GM06990 (cell line): ENCODE measurements at regions not wholly inside any gene's neighbourhood (a gene's known extent, or its start where the extent isn't known, plus 50 kb on each side); places are given as distances from the start of the nearest gene placed in this dataset.

Experiments used
- DNase-seq: peaks from one replicate; pipeline ENCODE4 v3.0.0-alpha.2; 2011; ENCODE audit not compliant: insufficient read length; ENCODE audit errors: extremely low read depth
- H3K27me3 ChIP-seq: replicated peaks from 2 replicates; pipeline ENCODE4 v1.6.0; 2011; ENCODE audit warnings: low read length; ENCODE audit not compliant: control insufficient read depth, insufficient read depth
- H3K36me3 ChIP-seq: 2 replicates; pipeline ENCODE4 v1.5.1; 2011; ENCODE audit warnings: low read length; ENCODE audit not compliant: control insufficient read depth, insufficient read depth
- H3K4me3 ChIP-seq: replicated peaks from 2 replicates; pipeline ENCODE4 v1.5.1; 2011; ENCODE audit warnings: low read depth, mild to moderate bottlenecking, control low read depth, low read length
- CTCF ChIP-seq: IDR thresholded peaks from 2 replicates; pipeline ENCODE4 v1.5.1; 2011; ENCODE audit warnings: low read length, control low read depth, mild to moderate bottlenecking, inconsistent platforms; ENCODE audit not compliant: insufficient read depth, poor library complexity, severe bottlenecking

GRCh38 chr9:82080265-82080664, 91.7 kb downstream of the SPATA31D1 start:
- Histone ChIP-seq H3K27me3 (no peaks in the 10 kb centered on the region), H3K36me3 (no peaks in the 10 kb centered on the region), H3K4me3 (no peak overlapping the region)
- DNase-seq = peak; percentile 12
- no peak for TF ChIP-seq CTCF

- no peak for DNase-seq
- Histone ChIP-seq H3K4me3 (no peak overlapping the region), H3K27me3 (no peaks in the 10 kb centered on the region), H3K36me3 (no peaks in the 10 kb centered on the region)
- TF ChIP-seq CTCF = no peak
These were observed 92.9 kb downstream of the SPATA31D1 start for GRCh38 chr9:82081496-82081895.

DNA sequence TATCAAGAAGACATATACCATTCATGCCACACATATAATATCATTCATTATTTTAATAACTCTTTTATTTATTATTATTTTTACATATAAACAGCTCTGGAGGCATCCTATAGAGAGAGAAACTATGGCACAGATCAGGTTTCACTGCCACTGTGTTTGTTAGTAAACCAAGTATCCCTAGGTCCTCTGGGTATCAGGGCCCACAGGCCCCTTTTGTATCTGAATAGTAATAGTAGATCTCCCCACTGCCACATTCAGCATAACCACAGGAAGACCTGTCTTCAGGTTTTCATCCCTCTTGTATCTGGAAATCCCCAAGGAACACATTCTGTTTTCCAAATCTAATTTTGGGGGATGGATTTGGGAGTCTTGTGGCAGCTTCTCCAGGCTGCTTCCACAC, 94.0 kb downstream of the SPATA31D1 start:
- TF ChIP-seq CTCF = no peak
- no peaks in the 10 kb centered on the region for H3K27me3 ChIP-seq

GRCh38 chr9:82088591-82088990, 100.0 kb downstream of the SPATA31D1 start:
- H3K27me3 ChIP-seq = no peaks in the 10 kb centered on the region
- DNase-seq = no peak
- H3K4me3 ChIP-seq = no peak overlapping the region
- no peaks in the 10 kb centered on the region for H3K36me3 ChIP-seq
- TF ChIP-seq CTCF = no peak

More for the DNA sequence above, 94.0 kb downstream of the SPATA31D1 start:
- no peak overlapping the region for H3K4me3 ChIP-seq
- no peaks in the 10 kb centered on the region for H3K36me3 ChIP-seq
- no peak for DNase-seq

- no peak for TF ChIP-seq CTCF
- DNase-seq = no peak
- Histone ChIP-seq H3K36me3 (no peaks in the 10 kb centered on the region), H3K27me3 (no peaks in the 10 kb centered on the region), H3K4me3 (no peak overlapping the region)
These were observed 101.5 kb downstream of the SPATA31D1 start for GRCh38 chr9:82090046-82090445.

DNA sequence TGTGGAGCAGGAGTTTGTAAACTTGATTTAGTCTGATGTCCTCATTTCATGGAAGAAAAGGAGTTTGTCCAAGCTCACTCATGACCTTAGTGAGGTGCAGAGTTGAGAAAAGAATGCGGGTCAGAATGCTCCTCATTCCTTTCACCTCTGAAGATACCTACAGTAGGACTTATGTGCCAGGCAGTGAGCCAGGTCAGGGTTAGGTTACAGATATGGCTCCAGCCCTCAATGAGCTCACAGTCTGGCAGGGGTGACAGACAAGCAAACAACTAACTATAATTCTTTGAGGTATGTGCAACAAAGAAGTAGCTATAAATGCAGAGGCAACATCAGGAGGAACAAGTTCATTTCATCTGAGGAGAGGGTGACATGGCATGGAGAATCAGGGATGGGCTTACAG, 102.5 kb downstream of the SPATA31D1 start:
- no peak overlapping the region for H3K4me3 ChIP-seq
- no peak for TF ChIP-seq CTCF
- H3K27me3 ChIP-seq = no peaks in the 10 kb centered on the region
- H3K36me3 ChIP-seq = no peaks in the 10 kb centered on the region
- no peak for DNase-seq
